ENCODE measurements at regions not wholly inside any gene's neighbourhood (a gene's known extent, or its start where the extent isn't known, plus 50 kb on each side); places are given as distances from the start of the nearest gene placed in this dataset.
"Not testable (repeated sequence)": the region's sequence is repeated elsewhere in the genome, so short reads cannot be mapped to it uniquely, and the experiment has no call there.

DNA sequence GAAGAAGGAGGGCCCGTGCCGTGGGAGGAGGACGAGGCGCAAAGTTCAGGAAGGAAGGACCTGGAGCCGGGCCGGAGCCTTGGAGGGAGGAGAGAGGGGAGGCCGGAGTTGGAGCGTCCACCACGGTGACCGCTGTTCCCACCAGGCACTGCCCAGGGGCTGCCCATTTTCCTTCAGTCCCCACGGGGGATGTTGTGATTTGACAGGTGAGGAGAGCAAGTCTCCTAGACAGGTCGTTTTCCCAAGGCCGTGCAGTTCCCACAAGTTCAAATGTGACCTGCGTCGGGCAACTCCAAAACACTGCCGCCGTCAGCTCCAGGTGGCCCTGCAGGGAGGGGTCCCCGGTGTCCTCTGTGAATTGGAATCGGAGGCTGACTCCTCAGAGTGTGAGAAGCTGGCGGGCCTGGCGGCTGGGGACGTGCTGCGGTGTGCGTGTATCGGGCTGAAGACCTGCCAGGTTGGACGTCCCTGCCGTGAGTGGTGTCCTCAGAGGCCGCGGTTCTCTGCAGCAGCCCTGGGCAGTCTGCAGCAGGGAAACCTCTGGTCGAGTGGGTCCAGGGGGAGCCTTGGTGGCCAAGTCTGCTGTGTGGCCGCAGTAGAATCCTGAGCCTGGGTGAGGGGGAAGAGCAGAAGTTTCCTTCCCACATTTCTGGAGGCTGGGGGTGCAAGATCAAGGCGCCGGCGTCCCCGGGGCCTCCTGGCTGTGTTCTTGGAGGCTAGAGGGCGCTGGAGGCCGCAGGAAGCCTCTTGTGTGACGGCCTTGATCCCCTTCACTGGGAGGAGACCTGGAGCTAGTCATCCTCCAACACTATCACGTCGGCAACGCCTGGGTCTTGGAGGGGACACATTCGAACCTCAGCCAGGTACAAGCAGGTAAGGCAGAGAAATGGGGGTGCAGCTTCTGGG is 115.1 kb upstream of the FRMD1 start:
- DNase-seq (ENCODE audit: low spot score), result peak; percentile 27

DNA sequence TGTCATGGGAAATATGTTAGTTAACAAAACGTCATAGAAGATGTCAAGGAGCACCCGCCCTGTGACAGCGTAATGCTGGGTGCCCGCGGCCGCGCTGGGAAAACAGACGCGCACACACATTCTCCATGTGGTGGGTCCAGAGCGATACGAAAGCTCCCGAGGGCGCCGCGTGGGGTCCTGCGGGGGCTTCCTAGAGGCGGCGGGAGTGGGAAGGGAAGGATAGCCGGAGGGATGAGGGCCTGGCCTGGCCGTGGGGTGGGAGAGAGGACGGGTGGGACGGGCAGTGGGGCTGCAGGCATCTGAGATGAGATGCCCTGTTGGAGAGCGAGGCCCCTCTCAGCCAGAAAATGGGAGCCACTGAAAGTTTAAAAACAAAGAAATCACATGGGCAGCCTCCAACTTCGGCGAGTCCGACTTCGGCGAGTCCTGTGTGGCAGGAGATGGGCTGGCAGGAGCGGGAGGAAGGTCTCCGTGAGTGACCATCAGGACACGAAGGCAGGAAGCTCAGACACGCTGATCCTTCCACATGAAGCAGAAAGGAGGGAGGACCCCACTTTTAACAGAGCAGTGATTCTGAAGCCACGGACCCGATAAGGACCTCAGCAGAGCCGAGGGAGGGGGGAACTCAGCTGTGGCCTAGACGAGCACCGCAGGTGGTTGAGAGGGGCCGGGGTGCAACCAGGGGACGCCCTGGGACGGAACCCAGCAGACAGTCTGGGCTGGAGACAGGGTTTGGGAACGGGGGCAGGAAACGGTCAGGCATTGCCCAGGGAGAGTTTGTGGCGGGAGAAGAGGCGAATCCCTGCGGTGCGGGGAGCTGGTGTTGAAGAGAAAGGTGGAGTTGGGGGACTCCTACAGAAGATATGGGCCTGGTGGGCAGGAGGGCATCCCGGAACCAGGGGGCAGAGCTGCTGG is 114.1 kb upstream of the FRMD1 start:
- DNase-seq (ENCODE audit: low spot score), result no peak

DNA sequence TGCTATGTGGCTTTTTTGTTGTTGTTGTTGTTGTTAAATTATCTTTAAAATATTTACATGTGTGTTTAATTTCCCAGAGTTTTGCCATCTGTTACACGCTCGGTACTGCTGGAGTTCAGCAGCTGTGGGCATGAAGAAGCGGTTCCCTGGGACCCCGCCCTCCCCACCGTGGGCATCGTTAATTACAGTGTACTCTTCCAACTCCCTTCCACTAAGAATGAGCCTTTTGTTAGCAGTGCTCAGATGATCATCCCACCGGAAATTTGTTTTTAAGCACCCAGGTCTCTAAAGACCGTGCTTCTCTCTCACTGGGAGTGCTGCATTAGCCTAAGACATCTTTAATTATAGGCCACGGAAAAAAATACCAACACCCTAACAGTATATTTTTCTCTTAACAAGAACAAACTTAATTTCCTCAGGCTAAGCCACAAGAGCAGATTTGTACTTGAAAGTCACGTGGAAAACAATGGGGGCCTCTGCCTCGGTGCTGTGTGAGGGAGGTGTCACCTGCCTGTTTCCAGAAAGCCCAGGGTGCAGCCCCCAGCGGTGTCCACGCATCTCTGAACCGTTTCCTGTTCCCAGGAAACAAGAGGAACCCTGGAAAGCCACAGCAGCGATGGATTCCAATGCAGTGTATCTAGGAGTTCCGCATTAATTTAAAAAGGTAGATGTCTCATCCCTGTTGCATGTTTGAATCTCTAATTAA is 113.3 kb upstream of the FRMD1 start:
- DNase-seq (ENCODE audit: low spot score), result no peak

DNA sequence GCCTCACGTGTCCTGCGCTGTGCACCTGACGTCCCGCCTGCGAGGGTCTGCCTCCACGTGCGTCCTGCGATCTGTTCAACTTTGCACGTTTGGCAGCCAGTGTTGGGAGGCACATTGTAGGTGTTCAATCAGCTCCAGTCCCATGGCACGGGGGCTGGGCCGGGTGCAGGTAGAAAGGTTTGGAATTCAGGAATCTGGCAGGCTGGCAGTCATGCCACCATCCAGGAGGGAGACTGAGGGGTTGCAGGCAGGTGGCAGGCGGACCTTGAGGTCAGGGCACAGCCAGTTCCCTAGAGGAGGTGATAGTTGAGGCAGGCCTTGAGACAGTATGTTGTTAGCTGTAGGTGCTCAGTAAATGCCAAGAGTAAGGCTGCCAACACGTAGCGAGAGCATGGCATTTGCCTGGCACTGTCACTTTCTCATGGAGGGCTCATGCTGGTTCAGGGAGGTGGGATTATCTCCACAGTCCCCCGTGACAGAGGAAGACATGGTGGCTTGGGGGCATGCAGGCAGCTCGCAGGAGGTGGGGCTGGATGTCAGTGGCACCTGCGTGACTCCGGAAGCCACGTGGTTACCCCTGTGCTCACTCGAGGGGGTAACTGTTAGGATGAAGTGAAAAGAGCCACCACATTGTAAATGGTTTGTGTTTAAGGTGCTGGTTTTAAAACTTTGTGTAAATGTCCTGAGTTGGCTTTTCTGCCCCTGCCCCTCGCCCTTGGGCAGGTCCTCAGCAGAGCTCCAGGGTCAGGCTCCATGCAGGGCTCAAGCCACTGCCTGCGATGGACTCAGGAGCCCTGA is 111.8 kb upstream of the FRMD1 start:
- DNase-seq (ENCODE audit: low spot score), result no peak

DNA sequence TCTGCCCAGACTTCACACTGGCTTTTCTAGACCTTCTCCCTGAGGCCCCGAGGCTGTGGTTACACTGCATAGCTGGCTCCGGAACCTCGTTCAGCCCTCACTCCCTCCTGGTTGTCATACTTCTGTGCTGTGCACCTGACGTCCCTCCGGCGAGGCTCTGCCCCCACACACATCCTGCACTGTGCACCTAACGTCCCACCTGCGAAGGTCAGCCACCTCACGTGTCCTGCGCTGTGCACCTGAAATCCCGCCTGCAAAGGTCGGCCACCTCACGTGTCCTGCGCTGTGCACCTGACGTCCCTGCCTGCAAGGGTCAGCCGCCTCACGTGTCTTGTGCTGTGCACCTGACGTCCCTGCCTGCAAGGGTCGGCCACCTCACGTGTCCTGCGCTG is 111.0 kb upstream of the FRMD1 start:
- no peak for DNase-seq (ENCODE audit: low spot score)

GRCh38 chr6:168189200-168190013 is 110.4 kb upstream of the FRMD1 start:
- DNase-seq (ENCODE audit: low spot score), result no peak

DNA sequence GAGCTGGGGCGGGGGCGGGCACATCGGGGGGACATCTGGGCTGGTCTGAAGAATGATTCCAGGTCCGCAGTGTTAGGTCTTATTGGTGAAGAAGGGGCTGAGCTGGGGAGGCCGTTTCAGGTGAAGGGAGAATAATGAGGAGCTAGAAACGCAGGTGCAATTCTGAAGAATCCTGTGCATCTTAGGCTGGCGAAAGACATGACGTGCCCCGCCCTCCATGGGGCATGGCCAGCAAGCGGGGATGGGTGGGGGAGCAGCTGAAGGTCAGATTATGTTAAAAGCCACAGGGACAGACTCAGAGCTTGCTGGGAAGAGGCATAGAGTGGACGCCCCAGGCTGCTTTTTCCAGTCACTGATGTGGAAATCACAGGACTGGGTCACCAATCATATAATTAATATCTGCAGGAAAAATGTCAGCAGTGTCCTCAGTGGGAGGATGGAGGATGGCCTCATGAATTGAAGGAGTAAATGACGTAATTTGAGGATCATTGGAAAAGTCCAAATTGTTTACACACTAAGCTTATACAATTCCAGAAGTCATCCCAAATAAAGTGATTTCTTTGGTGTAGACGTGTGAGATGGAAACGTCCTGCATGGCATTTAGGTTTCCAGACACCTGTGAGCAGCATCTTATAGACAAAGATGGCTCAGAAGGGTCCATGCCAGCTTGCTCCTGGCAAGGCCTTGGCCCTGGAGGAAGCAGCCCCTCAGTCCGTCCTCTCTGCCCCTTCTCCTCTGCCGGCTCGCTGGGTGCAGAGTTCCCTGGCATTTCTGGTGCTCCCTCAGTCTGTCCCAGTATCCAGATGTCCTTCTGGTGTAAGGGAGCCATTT is 109.6 kb upstream of the FRMD1 start:
- DNase-seq (ENCODE audit: low spot score), result no peak

GRCh38 chr6:168186438-168186837 is 107.4 kb upstream of the FRMD1 start:
- no peak for DNase-seq (ENCODE audit: low spot score)

DNA sequence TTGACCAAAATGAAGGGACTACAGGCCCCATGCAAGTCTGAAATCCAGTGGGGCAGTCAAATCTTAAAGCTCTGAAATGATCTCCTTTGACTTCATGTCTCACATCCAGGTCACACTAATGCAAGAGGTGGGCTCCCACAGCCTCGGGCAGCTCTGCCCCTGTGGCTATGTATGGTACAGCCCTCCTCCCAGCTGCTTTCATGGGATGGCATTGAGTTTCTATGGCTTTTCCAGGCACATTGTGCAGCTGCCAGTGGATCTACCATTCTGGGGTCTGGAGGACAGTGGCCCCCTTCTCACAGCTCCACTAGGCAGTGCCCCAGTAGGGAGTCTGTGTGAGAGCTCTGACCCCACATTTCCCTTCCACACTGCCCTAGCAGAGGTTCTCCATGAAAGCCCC is 107.0 kb upstream of the FRMD1 start:
- not testable (repeated sequence) for DNase-seq (ENCODE audit: low spot score)

GRCh38 chr6:168184701-168185100 is 105.7 kb upstream of the FRMD1 start:
- DNase-seq (ENCODE audit: low spot score), result no peak

DNA sequence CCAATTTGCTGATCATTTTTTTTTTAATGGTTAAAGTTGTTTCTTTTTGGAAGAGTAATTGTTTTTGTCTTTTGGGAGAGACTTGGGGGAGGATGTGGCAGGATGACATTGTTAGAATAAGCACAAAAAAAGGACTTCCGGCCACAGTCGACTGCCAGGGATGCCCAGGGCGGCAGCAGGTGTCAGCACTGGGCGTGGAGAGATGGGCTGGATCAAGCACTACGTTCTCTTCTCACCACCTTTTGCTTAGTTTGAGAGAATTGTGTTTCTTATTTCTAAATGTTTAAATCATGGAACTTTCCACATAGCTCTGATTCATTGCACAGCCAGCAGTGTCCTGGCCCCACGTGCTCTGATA is 104.6 kb upstream of the FRMD1 start:
- DNase-seq (ENCODE audit: low spot score), result no peak

DNA sequence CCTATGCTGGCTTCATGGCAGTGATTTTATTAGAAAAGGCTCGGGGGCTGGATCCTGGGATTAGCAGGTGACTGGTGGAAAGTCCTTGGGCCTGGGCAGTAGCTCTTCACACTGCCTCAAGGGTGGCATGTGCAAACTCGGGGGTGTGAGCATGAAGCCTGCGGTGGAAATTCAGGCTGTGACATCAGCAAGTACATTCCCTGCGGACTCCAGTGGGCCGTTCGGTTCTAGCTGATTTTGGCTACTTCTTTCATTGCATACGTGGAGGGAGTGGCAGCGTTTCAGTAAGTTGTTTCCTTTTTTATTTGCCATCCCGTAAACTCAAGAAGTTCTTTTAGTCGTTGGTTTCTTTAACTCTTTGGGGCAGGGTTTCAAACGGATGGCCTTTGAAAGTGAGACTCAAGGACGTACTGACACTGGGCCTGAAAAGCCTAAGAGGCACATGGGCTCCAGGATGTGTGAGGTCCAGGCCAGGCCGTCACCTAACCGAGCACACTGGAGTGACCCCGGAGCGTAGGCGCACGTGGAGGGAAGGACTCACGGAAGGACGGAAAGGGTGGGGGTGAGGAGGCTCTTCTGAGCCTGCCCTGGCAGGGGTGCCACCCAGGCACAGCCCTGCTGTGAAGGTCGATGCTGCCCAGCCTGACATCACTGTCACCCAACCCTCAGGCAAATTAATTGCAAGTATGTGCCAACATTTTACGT is 104.0 kb upstream of the FRMD1 start:
- no peak for DNase-seq (ENCODE audit: low spot score)

DNA sequence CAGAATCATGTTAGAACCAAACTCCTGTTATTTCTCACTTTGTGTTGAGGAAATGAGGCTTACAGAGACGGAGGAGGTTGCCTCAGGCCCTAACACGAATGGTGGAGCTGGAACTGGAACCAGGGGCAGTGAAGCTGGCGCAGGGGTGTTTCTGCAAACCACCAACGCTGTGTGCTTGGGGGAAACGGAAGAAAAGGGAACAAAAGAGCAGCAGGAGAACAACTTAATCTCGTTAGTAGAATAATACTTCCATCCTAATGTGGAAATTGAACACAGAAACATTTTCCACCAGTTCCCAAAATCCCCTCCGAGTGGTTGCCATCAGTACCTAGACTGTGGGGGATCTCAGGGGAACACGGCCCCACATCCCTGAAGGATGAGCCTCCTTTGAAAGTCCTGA is 103.4 kb upstream of the FRMD1 start:
- no peak for DNase-seq (ENCODE audit: low spot score)

GRCh38 chr6:168181876-168182275 is 102.9 kb upstream of the FRMD1 start:
- no peak for DNase-seq (ENCODE audit: low spot score)

GRCh38 chr6:168181316-168181715 is 102.3 kb upstream of the FRMD1 start:
- no peak for DNase-seq (ENCODE audit: low spot score)

GRCh38 chr6:168180548-168181011 is 101.6 kb upstream of the FRMD1 start:
- DNase-seq (ENCODE audit: low spot score), result peak; percentile 11

DNA sequence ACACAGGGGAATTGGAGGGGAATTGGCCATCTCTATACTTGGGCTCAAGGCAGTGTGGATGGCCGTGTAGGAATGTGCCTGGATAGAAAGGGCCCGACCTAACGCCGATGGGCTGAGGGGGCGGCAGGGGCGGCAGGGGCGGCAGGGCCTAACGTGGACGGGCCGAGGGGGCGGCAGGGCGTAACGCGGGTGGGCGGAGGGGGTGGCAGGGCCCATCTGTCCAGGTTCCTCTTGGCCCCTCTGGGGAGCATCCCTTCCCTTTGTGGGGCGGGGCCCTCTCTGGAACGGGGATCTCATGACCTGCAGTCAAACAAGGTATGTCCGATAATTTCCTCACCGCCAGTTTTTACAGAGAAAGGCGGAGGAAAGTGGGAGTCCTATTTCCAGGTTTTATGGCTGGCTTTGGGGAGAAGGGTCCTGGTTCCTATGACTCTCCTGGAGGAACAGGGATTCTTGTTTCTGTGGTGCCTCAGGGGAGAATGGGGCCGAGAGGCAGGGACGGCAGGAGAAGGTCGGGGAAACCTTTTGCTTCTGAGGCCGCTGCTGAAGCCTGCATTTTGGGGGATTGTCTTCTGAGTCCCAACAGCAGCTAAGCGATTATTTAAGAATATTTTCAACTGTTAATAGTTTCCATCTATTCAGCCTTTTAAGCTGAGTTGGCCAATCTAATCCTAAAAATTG is 100.8 kb upstream of the FRMD1 start:
- DNase-seq (ENCODE audit: low spot score), result no peak

GRCh38 chr6:168179133-168179532 is 100.1 kb upstream of the FRMD1 start:
- DNase-seq (ENCODE audit: low spot score), result no peak

Data from HT-29 (cell line).